ENCODE measurements at regions not wholly inside any gene's neighbourhood (a gene's known extent, or its start where the extent isn't known, plus 50 kb on each side); places are given as distances from the start of the nearest gene placed in this dataset.

GRCh38 chr3:99212969-99213368 lies 311.5 kb upstream of the DCBLD2 start:
- Histone ChIP-seq H3K4me3 (no peak overlapping the region), H3K27me3 (no peaks in the 10 kb centered on the region), H3K9me3 (peaks cover 0 to 6% (median 0%) of the 10 kb centered on the region in 3 donors), H3K27ac (no peak overlapping the region), H3K36me3 (no peaks in the 10 kb centered on the region), H3K4me1 (no peaks in the 10 kb centered on the region)
- no peak for TF ChIP-seq EP300 (IDR thresholded peaks at IDR 0.05)
- TF ChIP-seq POLR2A (IDR thresholded peaks at IDR 0.05): no peak
- TF ChIP-seq CTCF (IDR thresholded peaks at IDR 0.05): no peak
- no peak for TF ChIP-seq POLR2AphosphoS5 (IDR thresholded peaks at IDR 0.05)
- 14 to 33% methylated on average over 1 of the region's 1 CpG for WGBS, 2 donors (ENCODE audit: low coverage in 1 of 2)
- ATAC-seq: no peak

GRCh38 chr3:99211309-99211708 lies 309.8 kb upstream of the DCBLD2 start:
- ATAC-seq: no peak
- H3K27me3 ChIP-seq: no peaks in the 10 kb centered on the region
- peaks cover 0 to 6% (median 0%) of the 10 kb centered on the region in 3 donors for H3K9me3 ChIP-seq
- no peaks in the 10 kb centered on the region for H3K4me1 ChIP-seq
- H3K4me3 ChIP-seq: no peak overlapping the region
- no peak overlapping the region for H3K27ac ChIP-seq
- TF ChIP-seq EP300 (IDR thresholded peaks at IDR 0.05): no peak
- TF ChIP-seq POLR2AphosphoS5 (IDR thresholded peaks at IDR 0.05): no peak
- TF ChIP-seq POLR2A (IDR thresholded peaks at IDR 0.05): no peak
- TF ChIP-seq CTCF (IDR thresholded peaks at IDR 0.05): no peak
- 80 to 94% methylated on average over 2 of the region's 2 CpGs for WGBS, 2 donors (ENCODE audit: low coverage in 1 of 2)
- no peaks in the 10 kb centered on the region for H3K36me3 ChIP-seq

GRCh38 chr3:99199021-99199420 lies 297.5 kb upstream of the DCBLD2 start:
- WGBS, 2 donors (ENCODE audit: low coverage in 1 of 2): 67 to 69% methylated on average over 3 of the region's 3 CpGs
- no peaks in the 10 kb centered on the region for H3K9me3 ChIP-seq
- no peaks in the 10 kb centered on the region for H3K4me1 ChIP-seq
- no peak for ATAC-seq
- no peaks in the 10 kb centered on the region for H3K27me3 ChIP-seq
- no peak overlapping the region for H3K4me3 ChIP-seq
- TF ChIP-seq EP300 (IDR thresholded peaks at IDR 0.05) (no peak), POLR2AphosphoS5 (IDR thresholded peaks at IDR 0.05) (no peak), CTCF (IDR thresholded peaks at IDR 0.05) (no peak), POLR2A (IDR thresholded peaks at IDR 0.05) (no peak)
- H3K27ac ChIP-seq: no peak overlapping the region
- no peaks in the 10 kb centered on the region for H3K36me3 ChIP-seq

GRCh38 chr3:99191186-99191585 lies 289.7 kb upstream of the DCBLD2 start:
- 96% methylated on average over 2 of the region's 3 CpGs; no CpG with 5 or more reads in 1 of the 2 donors for WGBS, 2 donors (ENCODE audit: low coverage in 1 of 2)
- Histone ChIP-seq H3K4me3 (no peak overlapping the region), H3K4me1 (no peaks in the 10 kb centered on the region), H3K27me3 (no peaks in the 10 kb centered on the region), H3K27ac (no peak overlapping the region), H3K9me3 (no peaks in the 10 kb centered on the region), H3K36me3 (no peaks in the 10 kb centered on the region)
- TF ChIP-seq EP300 (IDR thresholded peaks at IDR 0.05) (no peak), POLR2A (IDR thresholded peaks at IDR 0.05) (no peak), CTCF (IDR thresholded peaks at IDR 0.05) (no peak), POLR2AphosphoS5 (IDR thresholded peaks at IDR 0.05) (no peak)
- no peak for ATAC-seq

GRCh38 chr3:99188936-99189335 lies 287.4 kb upstream of the DCBLD2 start:
- H3K27me3 ChIP-seq: no peaks in the 10 kb centered on the region
- ATAC-seq: no peak
- no peak for TF ChIP-seq EP300 (IDR thresholded peaks at IDR 0.05)
- TF ChIP-seq CTCF (IDR thresholded peaks at IDR 0.05): no peak
- no peak for TF ChIP-seq POLR2AphosphoS5 (IDR thresholded peaks at IDR 0.05)
- TF ChIP-seq POLR2A (IDR thresholded peaks at IDR 0.05): no peak
- H3K4me1 ChIP-seq: no peaks in the 10 kb centered on the region
- no peaks in the 10 kb centered on the region for H3K9me3 ChIP-seq
- H3K27ac ChIP-seq: no peak overlapping the region
- no peak overlapping the region for H3K4me3 ChIP-seq
- no peaks in the 10 kb centered on the region for H3K36me3 ChIP-seq

Data from gastroesophageal sphincter (tissue), 4 donors.